PC-9 (cell line): ENCODE measurements at regions not wholly inside any gene's neighbourhood (a gene's known extent, or its start where the extent isn't known, plus 50 kb on each side); places are given as distances from the start of the nearest gene placed in this dataset.

Source experiments
- EZH2 ChIP-seq: fragments of 200-600 bp; sonication (generic); IDR thresholded peaks from 2 replicates; pipeline ENCODE4 v1.8.0; 2017; ENCODE audit warnings: antibody characterized with exemption, low read depth
- TF ChIP-seq, protein P1 (sequence below): fragments of 200-600 bp; sonication (generic); conservative IDR thresholded peaks from 2 replicates; pipeline ENCODE4 v1.6.1; 2017; ENCODE audit warnings: mixed run types, antibody characterized with exemption, mild to moderate bottlenecking, moderate library complexity

DNA sequence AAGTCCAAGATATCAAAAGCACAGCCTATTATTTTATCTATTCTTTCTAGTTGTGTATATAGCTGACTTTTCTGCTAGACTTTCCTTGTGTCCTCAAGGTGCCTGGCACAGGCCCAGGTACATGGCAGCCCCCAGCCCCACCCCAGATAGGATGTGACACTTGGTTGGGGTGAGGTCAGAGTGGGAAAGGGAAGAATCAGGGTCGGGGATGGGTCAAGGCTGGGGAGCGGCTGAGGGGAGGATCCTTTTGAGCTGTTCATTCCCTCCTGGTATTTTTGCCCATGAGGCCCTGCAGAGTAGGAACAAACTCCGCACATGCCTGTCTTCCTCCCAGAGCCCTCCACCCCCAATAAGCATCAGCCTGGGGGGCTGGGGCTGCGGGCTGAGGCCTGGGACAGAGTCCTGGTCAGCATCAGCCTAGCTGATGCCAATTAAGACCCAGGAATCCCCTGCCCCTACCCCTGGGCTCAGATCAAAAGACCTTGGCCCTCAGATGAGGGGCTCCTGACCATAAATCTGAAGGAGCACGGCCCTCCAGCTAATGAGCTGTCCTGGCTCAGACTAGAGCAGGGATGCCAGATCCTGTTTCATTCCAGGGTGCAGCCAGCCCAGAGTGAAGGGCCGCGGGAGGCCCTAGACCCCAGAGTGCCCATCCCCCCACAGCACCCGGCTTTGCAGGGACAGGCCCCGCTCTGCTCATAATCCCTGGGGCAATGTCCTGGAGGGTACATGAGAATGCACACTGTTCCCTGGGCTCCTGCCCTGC, 85.3 kb downstream of the SDC1 start:
- TF ChIP-seq, protein P1, sequence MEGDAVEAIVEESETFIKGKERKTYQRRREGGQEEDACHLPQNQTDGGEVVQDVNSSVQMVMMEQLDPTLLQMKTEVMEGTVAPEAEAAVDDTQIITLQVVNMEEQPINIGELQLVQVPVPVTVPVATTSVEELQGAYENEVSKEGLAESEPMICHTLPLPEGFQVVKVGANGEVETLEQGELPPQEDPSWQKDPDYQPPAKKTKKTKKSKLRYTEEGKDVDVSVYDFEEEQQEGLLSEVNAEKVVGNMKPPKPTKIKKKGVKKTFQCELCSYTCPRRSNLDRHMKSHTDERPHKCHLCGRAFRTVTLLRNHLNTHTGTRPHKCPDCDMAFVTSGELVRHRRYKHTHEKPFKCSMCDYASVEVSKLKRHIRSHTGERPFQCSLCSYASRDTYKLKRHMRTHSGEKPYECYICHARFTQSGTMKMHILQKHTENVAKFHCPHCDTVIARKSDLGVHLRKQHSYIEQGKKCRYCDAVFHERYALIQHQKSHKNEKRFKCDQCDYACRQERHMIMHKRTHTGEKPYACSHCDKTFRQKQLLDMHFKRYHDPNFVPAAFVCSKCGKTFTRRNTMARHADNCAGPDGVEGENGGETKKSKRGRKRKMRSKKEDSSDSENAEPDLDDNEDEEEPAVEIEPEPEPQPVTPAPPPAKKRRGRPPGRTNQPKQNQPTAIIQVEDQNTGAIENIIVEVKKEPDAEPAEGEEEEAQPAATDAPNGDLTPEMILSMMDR = no peak
- TF ChIP-seq EZH2 = no peak
